Mesendoderm (in vitro differentiated cells): ENCODE measurements at regions not wholly inside any gene's neighbourhood (a gene's known extent, or its start where the extent isn't known, plus 50 kb on each side); places are given as distances from the start of the nearest gene placed in this dataset.
A peak's percentile ranks its signal among the peaks of the same experiment; 100 is the strongest.
"Not testable (repeated sequence)": the region's sequence is repeated elsewhere in the genome, so short reads cannot be mapped to it uniquely, and the experiment has no call there.

ENCODE experiments used
- DNase-seq: peaks from one replicate; pipeline ENCODE4 v3.0.0; 2013
- H2AK5ac ChIP-seq: 2 replicates; pipeline ENCODE4 v1.6.1; 2013; ENCODE audit warnings: low read length, inconsistent platforms
- H2BK120ac ChIP-seq: 2 replicates; pipeline ENCODE4 v1.6.1; 2013; ENCODE audit warnings: low read depth, mild to moderate bottlenecking, low read length, moderate library complexity, mixed read lengths
- H2BK15ac ChIP-seq: replicated peaks from 2 replicates; pipeline ENCODE4 v1.6.1; 2013; ENCODE audit warnings: low read depth, mild to moderate bottlenecking, moderate library complexity
- H2BK5ac ChIP-seq: 2 replicates; pipeline ENCODE4 v1.6.1; 2013; ENCODE audit warnings: low read length, inconsistent platforms
- H3K18ac ChIP-seq: 2 replicates; pipeline ENCODE4 v1.6.1; 2013; ENCODE audit warnings: mild to moderate bottlenecking, low read length, mixed read lengths
- H3K23ac ChIP-seq: one replicate; pipeline ENCODE4 v1.6.1; 2013; ENCODE audit warnings: low read length
- H3K27ac ChIP-seq: 2 replicates; pipeline ENCODE4 v1.5.1; 2013; ENCODE audit warnings: low read depth, mild to moderate bottlenecking, inconsistent platforms, low read length, moderate library complexity
- H3K27me3 ChIP-seq: 2 replicates; pipeline ENCODE4 v1.6.1; 2013; ENCODE audit warnings: low read length, control low read depth, mild to moderate bottlenecking, inconsistent platforms; ENCODE audit not compliant: insufficient read depth, poor library complexity
- H3K36me3 ChIP-seq: 2 replicates; pipeline ENCODE4 v1.6.1; 2013; ENCODE audit warnings: low read length, inconsistent platforms; ENCODE audit not compliant: control insufficient read depth, insufficient read depth
- H3K4ac ChIP-seq: one replicate; pipeline ENCODE4 v1.6.1; 2013; ENCODE audit warnings: low read depth, mild to moderate bottlenecking, low read length, moderate library complexity
- H3K4me1 ChIP-seq: 2 replicates; pipeline ENCODE4 v1.6.1; 2013; ENCODE audit warnings: low read depth, low read length, inconsistent platforms; ENCODE audit not compliant: control insufficient read depth
- H3K4me2 ChIP-seq: 2 replicates; pipeline ENCODE4 v1.6.1; 2013; ENCODE audit warnings: low read length
- H3K4me3 ChIP-seq: 2 replicates; pipeline ENCODE4 v1.5.1; 2013; ENCODE audit warnings: mild to moderate bottlenecking, low read length
- H3K56ac ChIP-seq: one replicate; pipeline ENCODE4 v1.6.1; 2013; ENCODE audit warnings: low read length
- H3K79me1 ChIP-seq: 2 replicates; pipeline ENCODE4 v1.6.1; 2013; ENCODE audit warnings: low read length, inconsistent platforms
- H3K79me2 ChIP-seq: 2 replicates; pipeline ENCODE4 v1.6.1; 2013; ENCODE audit warnings: mild to moderate bottlenecking, low read length; ENCODE audit not compliant: control insufficient read depth, insufficient read depth
- H3K9ac ChIP-seq: 2 replicates; pipeline ENCODE4 v1.6.1; 2013; ENCODE audit warnings: low read length, inconsistent platforms
- H4K5ac ChIP-seq: one replicate; pipeline ENCODE4 v1.6.1; 2013; ENCODE audit warnings: low read length
- H4K8ac ChIP-seq: one replicate; pipeline ENCODE4 v1.6.1; 2013; ENCODE audit warnings: low read depth, mild to moderate bottlenecking, control low read depth, low read length, moderate library complexity
- WGBS: extraction: QIAGEN DNeasy Blood & Tissue Kit; methylation state at CpG from one replicate; pipeline ENCODE4 v1.1.7; 2013; ENCODE audit warnings: low lambda C conversion rate, missing lambda C conversion rate; ENCODE audit not compliant: insufficient coverage; ENCODE audit errors: extremely low coverage; 5-methylcytosine and 5-hydroxymethylcytosine counted together

DNA sequence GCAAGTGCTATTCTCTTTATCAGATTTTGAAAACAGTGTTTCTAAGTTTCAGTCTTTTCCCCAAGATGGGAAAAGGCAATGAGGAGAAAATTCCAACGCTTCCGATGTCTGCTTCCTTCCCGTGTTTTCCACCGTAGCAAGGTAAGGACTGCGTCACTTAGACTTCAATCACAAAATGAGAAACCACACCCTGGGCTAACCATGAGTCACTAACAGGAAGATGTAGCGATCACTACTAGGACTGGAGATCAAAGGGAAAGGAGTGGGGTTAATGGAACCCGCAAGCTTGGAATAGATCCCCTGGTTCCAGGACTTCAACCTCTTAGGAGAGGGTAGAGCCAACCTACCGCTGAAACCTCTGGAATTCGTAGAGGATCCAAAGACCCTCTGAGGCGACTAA lies 250.7 kb upstream of the ZFP42 start:
- Histone ChIP-seq H2AK5ac (no peak overlapping the region), H3K23ac (no peak overlapping the region), H3K4me3 (no peak overlapping the region), H3K79me2 (no peaks in the 10 kb centered on the region), H3K79me1 (no peaks in the 10 kb centered on the region), H3K36me3 (no peaks in the 10 kb centered on the region), H3K27me3 (no peaks in the 10 kb centered on the region), H3K18ac (no peak overlapping the region), H3K27ac (no peak overlapping the region), H2BK15ac (no peak overlapping the region), H3K4me1 (no peaks in the 10 kb centered on the region), H4K5ac (no peak overlapping the region), H3K4ac (no peak overlapping the region), H2BK120ac (no peak overlapping the region), H3K4me2 (no peak overlapping the region), H2BK5ac (no peak overlapping the region), H3K56ac (no peak overlapping the region), H4K8ac (no peak overlapping the region), H3K9ac (no peak overlapping the region)
- WGBS, result no CpG with 5 or more reads among the region's 10 CpGs
- DNase-seq, result no peak

- not testable (repeated sequence) for H3K27ac ChIP-seq, H3K36me3 ChIP-seq, H4K8ac ChIP-seq, H2BK15ac ChIP-seq, H2BK120ac ChIP-seq, H4K5ac ChIP-seq, H3K56ac ChIP-seq, H3K4me3 ChIP-seq, H3K27me3 ChIP-seq, H2BK5ac ChIP-seq, DNase-seq, H2AK5ac ChIP-seq, H3K79me2 ChIP-seq, H3K4ac ChIP-seq, H3K4me1 ChIP-seq, H3K23ac ChIP-seq, H3K18ac ChIP-seq, H3K79me1 ChIP-seq, H3K4me2 ChIP-seq, H3K9ac ChIP-seq
- no CpG with 5 or more reads among the region's 1 CpG for WGBS
Measured at GRCh38 chr4:187750652-187751051, 244.9 kb upstream of the ZFP42 start.

- H3K4me3 ChIP-seq, result no peak overlapping the region
Measured at GRCh38 chr4:187767158-187767557, 228.4 kb upstream of the ZFP42 start.

GRCh38 chr4:187767687-187768086 lies 227.9 kb upstream of the ZFP42 start:
- no peak overlapping the region for H3K27ac ChIP-seq
- H2BK120ac ChIP-seq, result no peak overlapping the region
- H3K79me1 ChIP-seq, result no peaks in the 10 kb centered on the region
- H2AK5ac ChIP-seq, result no peak overlapping the region
- H3K4ac ChIP-seq, result no peak overlapping the region
- H4K5ac ChIP-seq, result no peak overlapping the region
- H3K27me3 ChIP-seq, result no peaks in the 10 kb centered on the region
- H3K23ac ChIP-seq, result no peak overlapping the region
- H2BK15ac ChIP-seq, result no peak overlapping the region
- H3K56ac ChIP-seq, result no peak overlapping the region
- DNase-seq, result no peak
- no peak overlapping the region for H3K18ac ChIP-seq
- no peak overlapping the region for H4K8ac ChIP-seq
- no peaks in the 10 kb centered on the region for H3K4me1 ChIP-seq
- H3K4me3 ChIP-seq, result no peak overlapping the region
- no peaks in the 10 kb centered on the region for H3K36me3 ChIP-seq
- H3K79me2 ChIP-seq, result no peaks in the 10 kb centered on the region
- H2BK5ac ChIP-seq, result no peak overlapping the region
- H3K4me2 ChIP-seq, result no peak overlapping the region
- no peak overlapping the region for H3K9ac ChIP-seq

More at GRCh38 chr4:187767158-187767557, 228.4 kb upstream of the ZFP42 start:
- peak; percentile 19 for DNase-seq
- Histone ChIP-seq H3K4ac (no peak overlapping the region), H3K9ac (no peak overlapping the region), H3K79me2 (no peaks in the 10 kb centered on the region), H2BK15ac (no peak overlapping the region), H3K18ac (no peak overlapping the region), H3K27ac (no peak overlapping the region), H3K79me1 (no peaks in the 10 kb centered on the region), H4K5ac (no peak overlapping the region), H3K27me3 (no peaks in the 10 kb centered on the region), H3K4me1 (no peaks in the 10 kb centered on the region), H2AK5ac (no peak overlapping the region), H4K8ac (no peak overlapping the region), H3K56ac (no peak overlapping the region), H3K23ac (no peak overlapping the region), H3K4me2 (no peak overlapping the region), H2BK120ac (no peak overlapping the region), H3K36me3 (no peaks in the 10 kb centered on the region), H2BK5ac (no peak overlapping the region)
- no CpG with 5 or more reads among the region's 3 CpGs for WGBS

- H4K5ac ChIP-seq, result no peak overlapping the region
- H2BK15ac ChIP-seq, result no peak overlapping the region
- H3K56ac ChIP-seq, result no peak overlapping the region
- H3K4ac ChIP-seq, result no peak overlapping the region
- no peak overlapping the region for H3K27ac ChIP-seq
- H2BK5ac ChIP-seq, result no peak overlapping the region
- no peaks in the 10 kb centered on the region for H3K79me2 ChIP-seq
- no peak overlapping the region for H3K4me3 ChIP-seq
- H3K4me1 ChIP-seq, result no peaks in the 10 kb centered on the region
- no peak overlapping the region for H4K8ac ChIP-seq
- no peak overlapping the region for H3K9ac ChIP-seq
- no peak overlapping the region for H3K4me2 ChIP-seq
- peak overlapping the region; percentile 56 for H3K18ac ChIP-seq
- peak; percentile 95 for DNase-seq
- H2BK120ac ChIP-seq, result no peak overlapping the region
- WGBS, result no CpG with 5 or more reads among the region's 8 CpGs
- H3K27me3 ChIP-seq, result no peaks in the 10 kb centered on the region
- H3K79me1 ChIP-seq, result no peaks in the 10 kb centered on the region
- H3K23ac ChIP-seq, result no peak overlapping the region
- H3K36me3 ChIP-seq, result no peaks in the 10 kb centered on the region
- H2AK5ac ChIP-seq, result no peak overlapping the region
Measured at GRCh38 chr4:187770345-187770744, 225.2 kb upstream of the ZFP42 start.

GRCh38 chr4:187777954-187778353 lies 217.6 kb upstream of the ZFP42 start:
- Histone ChIP-seq H4K5ac (no peak overlapping the region), H3K4me1 (no peaks in the 10 kb centered on the region), H3K4me2 (no peak overlapping the region), H3K79me2 (no peaks in the 10 kb centered on the region), H3K36me3 (no peaks in the 10 kb centered on the region), H3K4me3 (no peak overlapping the region), H3K9ac (no peak overlapping the region), H4K8ac (no peak overlapping the region), H3K27ac (no peak overlapping the region), H3K56ac (no peak overlapping the region), H2BK5ac (no peak overlapping the region), H2AK5ac (no peak overlapping the region), H3K18ac (no peak overlapping the region), H2BK120ac (no peak overlapping the region), H3K27me3 (no peaks in the 10 kb centered on the region), H3K4ac (no peak overlapping the region), H3K23ac (no peak overlapping the region), H2BK15ac (no peak overlapping the region), H3K79me1 (no peaks in the 10 kb centered on the region)
- DNase-seq, result no peak
- WGBS, result no CpG with 5 or more reads among the region's 3 CpGs
